ENCODE measurements at regions not wholly inside any gene's neighbourhood (a gene's known extent, or its start where the extent isn't known, plus 50 kb on each side); places are given as distances from the start of the nearest gene placed in this dataset.
"Not testable (repeated sequence)": the region's sequence is repeated elsewhere in the genome, so short reads cannot be mapped to it uniquely, and the experiment has no call there.

- in situ Hi-C loops (cut with HindIII; ENCODE audit: low sequenced_read_pairs): no loop called here
- no peak for DNase-seq (ENCODE audit: low read depth)
- no peak for TF ChIP-seq CTCF (IDR thresholded peaks at IDR 0.05; ENCODE audit: low read depth, low read length, missing control alignments)
- H3K4me3 ChIP-seq (ENCODE audit: low read depth, low read length): no peak overlapping the region
These were observed 62.0 kb downstream of the CAVIN4 start for GRCh38 chr9:100639854-100640253.

GRCh38 chr9:100640447-100641050 is 62.7 kb downstream of the CAVIN4 start:
- no peak for TF ChIP-seq CTCF (IDR thresholded peaks at IDR 0.05; ENCODE audit: low read depth, low read length, missing control alignments)
- no peak for DNase-seq (ENCODE audit: low read depth)
- no peak overlapping the region for H3K4me3 ChIP-seq (ENCODE audit: low read depth, low read length)
- in situ Hi-C loops (cut with HindIII; ENCODE audit: low sequenced_read_pairs): no loop called here

- in situ Hi-C loops (cut with HindIII; ENCODE audit: low sequenced_read_pairs): no loop called here
- no peak for DNase-seq (ENCODE audit: low read depth)
- TF ChIP-seq CTCF (IDR thresholded peaks at IDR 0.05; ENCODE audit: low read depth, low read length, missing control alignments): no peak
- no peak overlapping the region for H3K4me3 ChIP-seq (ENCODE audit: low read depth, low read length)
These were observed 63.3 kb downstream of the CAVIN4 start for GRCh38 chr9:100641166-100641565.

- no peak for DNase-seq (ENCODE audit: low read depth)
- in situ Hi-C loops (cut with HindIII; ENCODE audit: low sequenced_read_pairs): no loop called here
- H3K4me3 ChIP-seq (ENCODE audit: low read depth, low read length): no peak overlapping the region
- TF ChIP-seq CTCF (IDR thresholded peaks at IDR 0.05; ENCODE audit: low read depth, low read length, missing control alignments): no peak
These were observed 75.0 kb downstream of the CAVIN4 start for GRCh38 chr9:100652850-100653249.

- H3K4me3 ChIP-seq (ENCODE audit: low read depth, low read length): no peak overlapping the region
- DNase-seq (ENCODE audit: low read depth): no peak
- no peak for TF ChIP-seq CTCF (IDR thresholded peaks at IDR 0.05; ENCODE audit: low read depth, low read length, missing control alignments)
- in situ Hi-C loops (cut with HindIII; ENCODE audit: low sequenced_read_pairs): no loop called here
These were observed 75.9 kb downstream of the CAVIN4 start for GRCh38 chr9:100653643-100654334.

- in situ Hi-C loops (cut with HindIII; ENCODE audit: low sequenced_read_pairs); H3K4me3 ChIP-seq (ENCODE audit: low read depth, low read length); DNase-seq (ENCODE audit: low read depth): not testable (repeated sequence)
These were observed 79.0 kb downstream of the CAVIN4 start for GRCh38 chr9:100656851-100657250.

GRCh38 chr9:100661668-100662067 is 83.8 kb downstream of the CAVIN4 start:
- TF ChIP-seq CTCF (IDR thresholded peaks at IDR 0.05; ENCODE audit: low read depth, low read length, missing control alignments): no peak
- DNase-seq (ENCODE audit: low read depth): no peak
- in situ Hi-C loops (cut with HindIII; ENCODE audit: low sequenced_read_pairs): no loop called here
- no peak overlapping the region for H3K4me3 ChIP-seq (ENCODE audit: low read depth, low read length)

All from astrocyte of the cerebellum (primary cell).